ENCODE measurements at regions not wholly inside any gene's neighbourhood (a gene's known extent, or its start where the extent isn't known, plus 50 kb on each side); places are given as distances from the start of the nearest gene placed in this dataset.
"Not testable (repeated sequence)": the region's sequence is repeated elsewhere in the genome, so short reads cannot be mapped to it uniquely, and the experiment has no call there.

DNA sequence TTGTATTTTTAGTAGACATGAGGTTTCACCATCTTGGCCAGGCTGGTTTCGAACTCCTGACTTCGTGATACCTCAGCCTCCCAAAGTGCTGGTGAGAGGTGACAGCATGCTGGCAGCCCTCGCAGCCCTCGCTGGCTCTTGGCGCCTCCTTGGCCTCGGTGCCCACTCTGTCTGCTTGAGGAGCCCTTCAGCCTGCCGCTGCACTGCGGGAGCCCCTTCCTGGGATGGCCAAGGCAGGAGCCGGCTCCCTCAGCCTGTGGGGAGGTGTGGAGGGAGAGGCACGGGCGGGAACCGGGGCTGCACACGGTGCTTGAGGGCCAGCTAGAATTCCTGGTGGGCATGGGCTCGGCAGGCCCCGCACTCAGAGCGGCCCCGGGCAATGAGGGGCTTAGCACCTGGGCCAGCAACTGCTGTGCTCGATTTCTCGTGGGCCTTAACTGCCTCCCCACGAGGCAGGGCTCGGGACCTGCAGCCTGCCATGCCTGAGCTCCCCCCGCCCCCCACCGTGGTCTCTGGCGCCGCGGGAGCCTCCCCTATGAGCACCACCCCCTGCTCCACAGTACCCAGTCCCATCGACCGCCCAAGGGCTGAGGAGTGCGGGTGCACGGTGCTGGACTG is 96.5 kb upstream of the RHOBTB1 start:
- DNase-seq, result no peak

DNA sequence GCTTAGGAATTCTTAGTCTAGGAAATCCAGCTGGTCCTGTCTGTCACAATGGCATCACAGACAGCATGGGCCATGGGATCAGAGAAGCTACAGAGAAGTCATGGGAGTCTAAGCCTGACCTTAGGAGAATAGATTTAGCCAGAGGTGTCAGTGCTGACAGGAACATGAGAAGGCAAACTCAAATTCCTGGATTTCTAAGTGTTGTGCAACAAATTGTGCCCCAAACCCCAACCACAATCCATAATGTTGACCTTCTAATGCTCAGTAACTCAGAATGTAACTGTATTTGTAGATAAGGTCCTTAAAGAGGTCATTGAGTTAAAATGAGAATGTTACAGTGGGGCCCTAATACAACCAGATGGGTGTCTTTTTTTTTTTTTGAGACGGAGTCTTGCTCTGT is 95.9 kb upstream of the RHOBTB1 start:
- DNase-seq, result no peak

DNA sequence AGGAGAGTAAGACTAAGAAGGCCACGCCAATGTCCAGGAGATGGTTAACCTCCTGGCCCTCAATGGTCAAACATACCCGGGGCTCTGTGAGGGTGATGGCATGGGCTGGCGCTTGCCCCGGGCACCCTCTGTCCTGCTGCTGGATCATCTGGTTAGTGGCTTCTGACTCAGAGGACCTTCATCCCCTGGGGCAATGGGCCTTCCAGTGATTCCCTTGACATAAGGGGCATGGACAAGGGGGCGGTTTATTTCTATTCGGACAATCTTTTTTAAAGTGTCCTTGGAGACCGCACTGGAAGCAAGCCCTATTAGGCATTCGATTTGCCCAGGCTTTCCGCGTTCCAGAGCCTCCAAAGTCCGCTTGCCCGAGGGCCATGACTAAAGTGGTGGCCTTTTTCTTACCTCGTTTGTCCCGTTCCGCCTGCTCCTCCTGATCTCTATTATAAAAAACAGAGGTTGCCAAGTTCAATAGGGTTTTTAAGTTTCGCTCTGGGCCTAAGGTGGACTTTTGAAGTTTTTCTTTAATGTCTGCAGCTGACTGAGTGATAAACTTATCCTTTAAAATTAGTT is 93.4 kb upstream of the RHOBTB1 start:
- DNase-seq, result not testable (repeated sequence)

DNA sequence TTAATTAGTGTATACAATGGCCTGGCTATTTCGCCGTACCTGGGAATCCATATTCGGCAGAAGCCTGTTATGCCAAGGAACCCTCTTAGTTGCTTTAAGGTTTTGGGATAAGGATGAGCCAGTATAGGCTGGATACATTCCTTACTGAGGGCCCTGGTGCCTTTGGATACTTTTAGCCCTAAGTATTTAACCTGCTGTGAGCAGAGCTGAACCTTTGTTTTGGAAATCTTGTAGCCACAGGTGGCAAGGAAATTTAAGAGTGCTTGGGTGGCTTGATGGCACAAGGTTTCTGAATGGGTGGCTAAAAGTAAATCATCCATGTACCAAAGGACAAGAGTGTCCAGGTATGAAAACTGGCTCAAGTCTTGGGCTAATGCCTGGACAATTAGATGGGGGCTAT is 92.2 kb upstream of the RHOBTB1 start:
- DNase-seq, result not testable (repeated sequence)

DNA sequence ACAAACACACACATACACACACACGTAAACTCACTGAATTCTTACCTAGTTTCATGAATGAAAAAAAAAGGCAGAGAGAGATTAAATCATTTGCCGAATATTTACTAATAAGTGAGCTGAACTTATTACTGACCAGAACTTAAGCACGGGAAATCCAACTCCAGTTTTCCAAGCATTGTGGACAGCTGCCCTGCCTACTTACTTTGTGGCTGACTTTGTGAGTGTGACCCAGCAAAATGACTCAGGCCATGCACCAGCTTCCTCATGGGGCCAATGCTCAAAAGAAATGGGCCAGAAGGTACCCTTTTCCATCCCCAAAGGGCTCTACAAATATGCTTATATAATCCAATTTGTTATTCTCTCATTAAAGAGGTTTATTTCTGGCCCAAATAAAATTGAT is 87.4 kb upstream of the RHOBTB1 start:
- DNase-seq, result no peak

DNA sequence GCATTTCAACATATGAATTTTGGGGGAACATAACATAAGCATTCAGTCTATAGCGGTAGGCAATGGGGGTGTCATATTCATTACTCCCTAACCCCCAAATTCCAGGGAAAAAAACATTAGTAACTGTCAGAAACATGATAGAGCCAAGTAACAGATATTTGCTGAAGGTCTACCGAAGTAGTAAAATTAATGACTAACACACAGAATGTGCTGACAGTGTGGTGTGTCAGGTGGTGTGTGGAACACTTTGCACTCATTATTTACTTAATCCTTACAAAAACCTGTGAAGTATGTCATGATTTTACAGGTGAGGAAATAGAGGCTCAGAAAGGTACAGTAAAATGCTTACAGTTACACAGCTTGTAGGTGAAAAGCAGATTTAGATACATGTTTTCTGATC is 85.4 kb upstream of the RHOBTB1 start:
- DNase-seq, result no peak

DNA sequence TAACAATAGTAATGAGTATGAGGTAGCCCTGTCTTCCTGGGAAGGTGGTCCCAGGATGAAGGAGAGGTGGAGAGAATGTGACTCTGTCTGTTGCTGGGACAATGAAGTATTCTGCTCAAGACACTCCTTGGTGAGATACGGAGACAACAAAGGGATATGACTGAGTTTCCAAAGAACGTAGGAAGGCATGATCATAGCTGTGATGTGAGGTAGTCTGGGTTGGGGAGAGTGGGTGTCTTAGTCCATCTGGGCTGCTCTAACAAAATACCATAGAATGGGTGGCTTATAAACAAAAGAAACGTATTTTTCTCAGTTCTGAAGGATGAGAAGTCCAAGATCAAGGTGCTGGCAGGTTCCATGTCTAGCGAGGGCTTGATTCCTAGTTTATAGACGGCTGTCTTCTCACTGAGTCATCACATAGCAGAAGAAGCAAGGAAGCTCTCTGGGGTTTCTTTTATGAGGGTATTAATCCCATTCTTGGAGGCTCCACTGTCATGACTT is 84.9 kb upstream of the RHOBTB1 start:
- no peak for DNase-seq

DNA sequence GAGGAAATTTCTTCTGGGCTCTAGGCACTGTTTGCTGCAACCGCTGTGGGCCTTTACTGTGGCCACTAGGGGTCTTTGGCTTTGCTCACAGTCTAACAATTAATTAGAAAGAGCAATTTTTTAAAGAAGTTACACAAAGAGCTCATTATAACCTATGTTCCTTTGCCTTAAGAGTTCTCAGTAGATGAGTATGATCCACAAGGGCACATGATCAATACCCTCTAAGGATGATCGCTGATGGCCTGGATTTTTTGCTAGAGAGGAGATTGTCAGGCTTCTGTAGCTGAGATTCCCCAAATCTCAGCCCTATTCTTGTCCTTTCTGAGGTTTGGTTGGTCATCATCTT is 80.8 kb upstream of the RHOBTB1 start:
- no peak for DNase-seq

DNA sequence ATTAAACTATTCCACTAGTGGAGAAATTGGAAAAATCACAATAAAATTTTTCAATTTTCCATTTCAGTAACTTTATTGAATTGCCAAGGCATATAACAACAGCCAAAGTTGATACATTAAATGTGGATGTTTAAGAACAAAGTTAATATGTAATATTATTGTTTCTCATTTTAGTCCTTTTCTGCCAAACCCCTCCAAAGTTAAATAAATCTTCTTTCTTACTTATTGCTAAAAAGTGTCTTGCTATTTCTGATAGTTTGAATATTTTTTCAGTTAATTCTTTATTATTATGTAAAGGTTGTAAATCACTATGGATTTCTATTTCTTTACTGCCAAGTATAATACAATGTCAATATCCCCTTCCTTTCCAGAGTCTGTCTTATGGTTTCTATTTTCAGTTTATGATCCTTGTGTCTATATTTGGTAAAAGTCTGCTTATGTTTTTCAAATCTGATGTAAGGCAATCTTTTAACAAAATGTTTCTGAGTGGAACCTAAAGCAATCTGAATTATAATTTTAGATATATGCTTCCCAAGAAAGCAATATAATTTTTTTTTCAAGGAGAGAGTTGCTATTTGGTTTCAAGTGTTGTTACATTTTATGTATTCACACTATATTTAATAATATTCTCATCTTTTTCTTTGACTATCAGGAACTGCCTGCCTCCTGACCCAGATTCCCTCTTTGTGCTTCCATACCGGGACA is 80.3 kb upstream of the RHOBTB1 start:
- DNase-seq, result no peak

DNA sequence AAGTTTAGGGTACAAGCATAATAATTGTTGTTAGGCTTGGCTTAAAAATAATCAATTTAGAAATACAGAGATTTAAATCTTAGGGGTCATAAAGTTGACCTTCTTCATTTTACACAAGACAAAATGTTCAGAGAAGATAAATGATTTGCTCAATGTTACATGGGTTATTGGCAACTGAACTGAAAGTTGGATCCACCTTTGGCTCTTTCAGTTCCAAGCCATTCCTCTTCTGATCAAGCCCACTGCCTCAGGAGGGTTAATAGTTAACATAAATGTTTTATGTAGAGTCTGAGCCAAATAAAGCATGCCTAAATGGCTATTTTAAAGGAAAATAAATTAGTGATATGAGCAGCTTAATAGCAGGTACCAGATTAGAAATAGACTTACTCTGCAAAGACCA is 79.1 kb upstream of the RHOBTB1 start:
- no peak for DNase-seq

DNA sequence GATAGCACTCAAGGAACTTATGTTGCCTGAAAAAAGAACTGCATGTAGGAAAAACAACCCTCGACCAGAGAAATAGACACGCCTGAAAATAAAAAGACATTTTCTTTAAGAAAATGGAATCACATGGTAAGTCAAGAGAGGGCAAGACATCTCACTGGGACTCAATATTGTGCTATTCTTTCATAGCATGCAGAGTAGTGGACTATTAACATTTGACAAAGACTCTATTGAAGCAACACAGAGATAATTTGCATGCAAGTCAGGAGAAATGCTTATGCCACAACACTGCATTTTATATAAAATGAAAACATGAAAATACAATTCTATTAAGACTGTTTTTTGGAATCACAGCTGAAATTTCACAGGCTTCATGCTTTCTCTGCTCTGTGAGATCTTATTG is 77.9 kb upstream of the RHOBTB1 start:
- DNase-seq, result no peak

DNA sequence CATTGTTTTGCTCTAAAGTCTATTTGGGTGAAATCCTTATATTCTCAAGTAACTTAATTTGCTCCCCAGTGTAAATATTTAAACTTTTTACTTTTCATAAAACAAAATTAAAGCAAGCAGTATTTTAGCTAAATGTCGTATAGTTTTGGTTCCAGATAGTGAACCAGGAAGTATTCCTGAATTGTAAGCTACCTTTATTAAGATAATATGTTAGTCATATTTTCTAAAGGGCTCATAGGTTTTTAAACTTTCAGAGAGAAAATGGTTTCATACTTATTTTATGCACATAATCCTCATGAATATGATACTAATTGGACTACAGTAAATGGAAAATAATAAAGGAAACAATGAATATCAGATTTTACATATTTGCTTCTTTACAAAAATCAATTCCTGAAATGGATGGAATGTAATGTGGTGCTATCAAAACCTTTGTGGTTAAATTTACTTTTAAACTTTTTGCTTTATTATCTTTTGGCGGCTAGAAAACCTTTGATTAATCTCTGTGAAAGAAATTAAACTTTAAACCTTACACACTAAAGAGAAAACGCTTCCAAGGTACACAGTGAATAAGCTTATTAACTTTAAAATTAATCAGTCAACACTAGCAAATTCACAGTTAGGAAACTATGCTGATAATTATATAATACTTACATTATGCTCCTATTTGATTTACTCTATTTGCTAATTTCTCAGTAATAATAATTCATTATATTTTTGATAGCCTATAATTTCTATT is 76.6 kb upstream of the RHOBTB1 start:
- no peak for DNase-seq

DNA sequence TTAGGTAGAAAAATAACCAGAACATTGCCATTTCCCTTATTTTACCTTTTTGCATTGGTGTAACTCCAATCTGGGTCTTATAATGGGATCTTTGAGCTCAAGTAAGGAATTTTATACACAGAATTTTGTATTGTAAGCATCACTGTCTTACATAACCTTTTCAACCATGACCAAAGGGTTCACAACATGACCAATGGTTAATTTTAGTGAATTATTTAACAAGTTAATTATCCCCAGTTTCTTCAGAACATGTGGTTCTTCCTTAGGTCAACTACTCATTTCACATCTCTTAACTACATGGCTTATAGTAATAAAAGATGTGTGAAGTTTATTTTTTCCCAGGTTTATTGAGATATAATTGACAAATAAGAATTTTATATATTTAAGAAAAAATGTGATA is 74.2 kb upstream of the RHOBTB1 start:
- DNase-seq, result no peak

DNA sequence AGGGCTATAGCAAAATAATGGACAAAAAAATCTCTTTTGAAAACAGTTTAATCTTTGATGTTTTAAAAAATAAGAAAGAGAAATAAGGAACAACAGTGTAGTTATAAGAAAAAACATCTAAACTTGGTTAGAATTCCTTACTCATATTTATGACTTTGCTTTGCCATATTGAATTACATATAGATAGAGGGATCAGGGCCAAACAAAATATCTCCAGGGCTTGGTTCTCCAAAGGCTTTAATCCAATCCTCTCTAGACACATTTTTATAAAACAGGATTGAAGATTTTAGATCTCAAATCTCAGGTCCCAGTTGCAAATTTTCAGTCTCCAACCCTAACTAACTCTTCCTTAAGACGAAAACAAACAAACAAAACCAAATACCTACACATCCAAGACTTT is 72.6 kb upstream of the RHOBTB1 start:
- DNase-seq, result no peak

DNA sequence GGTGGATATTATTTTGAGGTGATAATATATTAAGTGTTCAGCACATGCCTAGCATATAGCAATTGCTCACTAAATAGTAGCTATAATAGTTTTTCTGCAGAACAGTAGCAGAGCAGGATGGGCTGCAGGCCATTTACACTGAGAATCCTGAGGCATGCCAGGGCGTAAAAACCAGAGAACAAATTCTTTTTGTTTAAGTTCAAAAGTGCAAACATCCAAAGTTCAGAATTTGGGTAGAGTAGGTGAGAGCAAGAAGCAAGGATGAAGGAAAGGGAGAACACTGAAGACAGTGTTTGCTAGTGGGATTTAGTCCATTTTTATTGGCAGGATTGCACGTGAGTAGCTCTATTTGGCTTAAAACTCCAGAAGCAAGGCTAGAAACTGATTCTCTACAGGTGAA is 72.0 kb upstream of the RHOBTB1 start:
- DNase-seq, result no peak

DNA sequence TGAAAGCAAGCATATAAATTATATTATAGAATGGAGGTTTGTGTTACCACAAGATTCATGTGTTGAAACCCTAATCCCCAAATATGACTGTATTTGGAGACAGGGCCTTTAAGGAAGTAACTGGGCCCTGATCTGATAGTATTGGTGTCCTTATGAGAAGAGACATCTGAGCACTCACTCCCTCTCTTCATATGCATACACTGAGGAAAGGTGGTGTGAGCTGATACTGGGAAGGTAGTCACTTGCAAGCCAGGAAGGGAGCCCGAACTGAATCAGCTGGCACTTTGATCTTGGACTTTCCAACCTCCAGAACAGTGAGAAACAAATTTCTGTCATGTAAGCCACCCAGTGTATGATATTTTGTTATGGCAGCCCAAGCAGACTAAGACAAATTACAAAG is 66.9 kb upstream of the RHOBTB1 start:
- DNase-seq, result no peak

DNA sequence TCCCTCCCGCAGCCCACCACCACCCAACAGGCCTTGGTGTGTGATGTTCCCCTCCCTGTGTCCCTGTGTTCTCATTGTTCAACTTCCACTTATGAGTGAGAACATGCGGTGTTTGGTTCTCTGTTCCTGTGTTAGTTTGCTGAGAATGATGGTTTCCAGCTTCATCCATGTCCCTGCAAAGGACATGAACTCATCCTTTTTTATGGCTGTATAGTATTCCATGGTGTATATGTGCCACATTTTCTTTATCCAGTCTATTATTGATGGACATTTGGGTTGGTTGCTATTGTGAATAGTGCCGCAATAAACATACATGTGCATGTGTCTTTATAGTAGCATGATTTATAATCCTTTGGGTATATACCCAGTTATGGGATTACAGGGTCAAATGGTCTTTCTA is 59.1 kb upstream of the RHOBTB1 start:
- DNase-seq, result not testable (repeated sequence)

DNA sequence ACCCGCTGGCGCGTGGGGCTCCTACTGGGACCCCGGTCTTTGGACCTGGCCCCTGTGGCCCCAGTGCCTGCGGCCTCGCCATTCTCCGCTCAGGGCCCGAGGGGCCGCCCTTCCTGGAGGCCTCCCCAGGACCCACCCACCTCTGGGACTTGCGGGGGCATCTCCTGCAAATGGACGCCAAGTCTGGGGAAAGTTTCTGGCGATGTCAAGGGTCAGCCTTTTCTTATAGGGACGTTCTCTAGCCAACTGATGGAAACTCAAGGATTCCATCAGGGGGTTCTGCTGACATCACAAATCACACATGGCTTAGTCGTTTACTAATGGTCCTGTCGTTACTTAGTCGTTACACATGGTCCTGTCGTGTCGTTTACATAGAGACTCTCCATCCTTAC is 57.7 kb upstream of the RHOBTB1 start:
- DNase-seq, result no peak

DNA sequence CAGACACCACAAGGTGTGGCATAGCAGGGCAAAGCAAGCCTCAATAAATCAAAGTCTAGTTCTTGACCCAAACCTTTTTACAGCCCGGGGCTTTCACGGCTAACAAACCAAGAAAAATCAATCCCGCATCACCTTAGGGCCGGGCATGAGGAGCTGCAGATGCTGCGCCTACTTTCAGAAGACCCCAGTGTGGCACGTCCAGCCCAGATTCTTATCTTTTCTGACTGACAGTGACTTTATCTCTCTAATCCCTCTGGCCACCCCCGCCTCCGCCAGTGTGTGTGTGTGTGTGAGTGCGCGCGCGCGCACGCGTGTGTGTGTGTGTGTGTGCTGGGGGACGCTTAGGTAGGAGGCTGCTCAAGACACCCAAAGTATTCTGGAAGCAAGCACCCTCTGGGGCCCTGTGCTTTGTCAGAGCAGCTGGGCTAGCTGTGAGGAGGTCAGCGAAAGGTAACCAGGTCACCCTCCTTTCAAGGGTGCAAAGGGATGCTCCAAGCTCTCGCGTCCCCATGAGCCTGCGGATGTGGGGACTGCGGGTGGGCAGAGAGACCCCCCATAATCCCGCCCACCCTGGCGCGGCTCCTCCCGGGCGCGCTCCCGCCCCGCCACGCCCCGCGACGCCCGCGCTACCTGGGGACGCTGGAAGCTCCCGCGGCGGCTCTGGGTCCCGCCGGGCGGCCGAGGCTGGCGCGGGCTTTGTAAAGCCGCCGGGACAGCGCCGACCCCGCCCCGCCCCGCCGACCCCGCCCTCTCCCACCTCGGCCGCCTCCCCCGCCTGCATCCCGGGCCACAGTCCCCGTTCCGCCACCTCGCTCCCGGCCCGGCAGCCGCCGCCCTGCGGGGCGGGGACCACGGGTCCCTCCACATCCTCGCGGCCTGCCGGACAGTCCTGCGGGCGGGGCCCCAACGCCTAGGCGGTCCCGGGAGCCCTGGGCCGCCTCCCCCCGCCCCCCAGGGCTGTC is 57.1 kb upstream of the RHOBTB1 start:
- no peak for DNase-seq

DNA sequence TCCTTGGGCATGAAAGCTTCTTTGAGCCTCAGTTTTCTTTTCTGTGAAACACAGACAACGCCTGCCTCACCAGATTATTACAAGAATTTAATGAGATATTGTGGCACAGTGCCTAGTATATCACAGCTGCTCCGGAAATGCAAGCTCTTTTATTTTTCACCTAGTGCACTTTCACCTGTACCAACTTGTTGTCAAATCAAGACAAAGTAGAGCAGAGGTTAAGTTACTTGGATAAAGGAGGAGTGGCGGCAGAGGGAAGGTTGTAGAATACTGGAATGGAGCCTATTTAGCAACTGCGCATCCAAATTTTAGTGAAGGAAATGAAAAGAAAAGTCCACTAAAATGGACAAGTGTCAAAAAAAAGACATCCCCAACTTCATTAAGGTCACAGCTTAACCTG is 54.9 kb upstream of the RHOBTB1 start:
- no peak for DNase-seq

DNA sequence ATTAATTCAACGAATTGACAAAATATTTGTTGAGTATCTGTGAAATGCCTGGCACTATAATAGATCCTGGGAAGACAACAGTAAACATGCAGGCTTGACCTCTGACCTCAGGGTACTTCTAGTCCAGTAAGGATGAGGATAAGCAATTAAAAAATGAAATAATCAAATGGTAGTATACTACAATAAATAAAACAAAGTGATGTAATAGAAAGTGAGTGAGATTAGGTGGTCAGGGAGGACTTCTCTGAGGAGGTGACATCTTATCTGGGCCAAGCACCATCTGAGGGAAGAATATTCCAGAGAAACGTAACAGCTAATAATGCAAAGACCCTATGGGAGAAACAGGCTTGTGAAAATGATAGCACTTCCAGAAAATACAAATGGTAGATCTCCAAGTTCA is 50.1 kb upstream of the RHOBTB1 start:
- no peak for DNase-seq
